OCI-LY7 (cell line): ENCODE measurements at regions not wholly inside any gene's neighbourhood (a gene's known extent, or its start where the extent isn't known, plus 50 kb on each side); places are given as distances from the start of the nearest gene placed in this dataset.

Source experiments
- BruUV-seq: library from RNA; stranded (reverse); fragments of 400-500 nt; replicated peaks from 2 replicates; lab custom pipeline; 2021; lab: Mats Ljungman, UMichigan
- CTCF ChIA-PET: fragments of 300-600 bp; sonication (Branson Sonifier 250); formaldehyde crosslinking; loops from one replicate; lab custom pipeline; 2022; ENCODE audit warnings: antibody characterized with exemption; ENCODE audit not compliant: unreplicated experiment; lab: Charles Lee
- POLR2A ChIA-PET: fragments of 300-600 bp; sonication (Branson Sonifier 250); formaldehyde crosslinking; loops from one replicate; lab custom pipeline; 2022; ENCODE audit warnings: antibody characterized with exemption; lab: Charles Lee
- DNase-seq: peaks from one replicate; pipeline ENCODE4 v3.0.0-alpha.2; 2015; ENCODE audit warnings: low spot score
- H2AFZ ChIP-seq: fragments of 200-600 bp; sonication (generic), shearing (Covaris generic); 2 replicates; pipeline ENCODE4 v1.6.1; 2014; ENCODE audit warnings: mild to moderate bottlenecking, antibody characterized with exemption, low read length, moderate library complexity
- H3K27ac ChIP-seq: fragments of 200-600 bp; sonication (generic); 2 replicates; pipeline ENCODE4 v1.5.1; 2014; ENCODE audit warnings: mixed run types, low read depth, mild to moderate bottlenecking, moderate library complexity, low read length, inconsistent platforms; ENCODE audit not compliant: poor library complexity, severe bottlenecking
- H3K36me3 ChIP-seq: fragments of 200-600 bp; sonication (generic); 2 replicates; pipeline ENCODE4 v1.6.1; 2014; ENCODE audit warnings: mild to moderate bottlenecking, antibody characterized with exemption, low read length, moderate library complexity, mixed read lengths; ENCODE audit not compliant: insufficient read depth
- H3K4me1 ChIP-seq: fragments of 200-600 bp; sonication (generic); 2 replicates; pipeline ENCODE4 v1.5.1; 2014; ENCODE audit warnings: mild to moderate bottlenecking, low read length; ENCODE audit not compliant: insufficient read depth, poor library complexity, severe bottlenecking
- H3K4me2 ChIP-seq: fragments of 200-600 bp; sonication (generic); 2 replicates; pipeline ENCODE4 v1.6.1; 2014; ENCODE audit warnings: mild to moderate bottlenecking, low read length
- H3K4me3 ChIP-seq: fragments of 200-600 bp; sonication (generic); 2 replicates; pipeline ENCODE4 v1.5.1; 2014; ENCODE audit warnings: mild to moderate bottlenecking, low read depth, low read length; ENCODE audit not compliant: poor library complexity, severe bottlenecking
- H3K79me2 ChIP-seq: fragments of 200-600 bp; sonication (generic); 2 replicates; pipeline ENCODE4 v1.6.1; 2016; ENCODE audit warnings: low read depth, mild to moderate bottlenecking, low read length, moderate library complexity, mixed read lengths; ENCODE audit not compliant: insufficient read depth
- H3K9me2 ChIP-seq: fragments of 200-600 bp; sonication (generic); 2 replicates; pipeline ENCODE4 v1.6.1; 2016; ENCODE audit warnings: mild to moderate bottlenecking, low read length, mixed read lengths; ENCODE audit not compliant: insufficient read depth
- H3K9me3 ChIP-seq: fragments of 200-600 bp; sonication (generic); 2 replicates; pipeline ENCODE4 v1.6.1; 2014; ENCODE audit warnings: mild to moderate bottlenecking, mixed run types, low read length, mixed read lengths
- H4K20me1 ChIP-seq: fragments of 200-600 bp; sonication (generic); 2 replicates; pipeline ENCODE4 v1.6.1; 2014; ENCODE audit warnings: mild to moderate bottlenecking, antibody characterized with exemption, low read length, moderate library complexity, mixed read lengths; ENCODE audit not compliant: insufficient read depth
- CTCF ChIP-seq: fragments of 200-600 bp; sonication (generic); conservative IDR thresholded peaks from 2 replicates; pipeline ENCODE4 v1.5.1; 2014; ENCODE audit warnings: mild to moderate bottlenecking, antibody characterized with exemption, low read length, moderate library complexity, mixed read lengths
- EZH2phosphoT487 ChIP-seq: fragments of 200-600 bp; sonication (generic); IDR thresholded peaks from 2 replicates; pipeline ENCODE4 v1.6.1; 2018; ENCODE audit warnings: low read depth, borderline replicate concordance, mild to moderate bottlenecking, mixed run types, antibody characterized with exemption, low read length, moderate library complexity, mixed read lengths
- intact Hi-C: fragments of 100-400 bp; cut with micrococcal nuclease; formaldehyde crosslinking; loops from one replicate; pipeline ENCODE4 v1.10.0; 2022; ENCODE audit not compliant: unreplicated experiment

- no TSS peak for BruUV-seq
These were observed 210.7 kb upstream of the STEAP1 start for GRCh38 chr7:89943525-89944050.

GRCh38 chr7:89958525-89959068, 195.7 kb upstream of the STEAP1 start:
- no peaks in the 10 kb centered on the region for H3K36me3 ChIP-seq
- DNase-seq: no peak
- H3K4me3 ChIP-seq: no peak overlapping the region
- BruUV-seq: no TSS peak
- CTCF ChIA-PET: no interaction called here
- no peaks in the 10 kb centered on the region for H3K9me3 ChIP-seq
- H3K27ac ChIP-seq: no peak overlapping the region
- H3K4me2 ChIP-seq: no peak overlapping the region
- no peaks in the 10 kb centered on the region for H3K4me1 ChIP-seq
- no peaks in the 10 kb centered on the region for H4K20me1 ChIP-seq
- no peaks in the 10 kb centered on the region for H3K79me2 ChIP-seq
- POLR2A ChIA-PET: no interaction called here
- H2AFZ ChIP-seq: no peak overlapping the region
- intact Hi-C loops: no loop called here
- no peaks in the 10 kb centered on the region for H3K9me2 ChIP-seq
- TF ChIP-seq EZH2phosphoT487 (no peak), CTCF (no peak)

More at GRCh38 chr7:89943525-89944050, 210.7 kb upstream of the STEAP1 start:
- H3K9me2 ChIP-seq: no peaks in the 10 kb centered on the region
- no peak overlapping the region for H3K4me3 ChIP-seq
- H3K27ac ChIP-seq: no peak overlapping the region
- no peak for DNase-seq
- no peak overlapping the region for H3K4me2 ChIP-seq
- ChIA-PET POLR2A (no interaction called here), CTCF (no interaction called here)
- no peaks in the 10 kb centered on the region for H3K4me1 ChIP-seq
- no peaks in the 10 kb centered on the region for H3K36me3 ChIP-seq
- intact Hi-C loops: no loop called here
- H3K79me2 ChIP-seq: no peaks in the 10 kb centered on the region
- H4K20me1 ChIP-seq: no peaks in the 10 kb centered on the region
- no peak for TF ChIP-seq CTCF
- no peak for TF ChIP-seq EZH2phosphoT487
- H3K9me3 ChIP-seq: no peaks in the 10 kb centered on the region
- H2AFZ ChIP-seq: no peak overlapping the region

GRCh38 chr7:89966067-89966664, 188.1 kb upstream of the STEAP1 start:
- H3K79me2 ChIP-seq: no peaks in the 10 kb centered on the region
- H2AFZ ChIP-seq: no peak overlapping the region
- no TSS peak for BruUV-seq
- no peak overlapping the region for H3K27ac ChIP-seq
- H3K9me2 ChIP-seq: no peaks in the 10 kb centered on the region
- no peaks in the 10 kb centered on the region for H3K9me3 ChIP-seq
- H3K4me2 ChIP-seq: no peak overlapping the region
- TF ChIP-seq EZH2phosphoT487 (no peak), CTCF (no peak)
- no peak for DNase-seq
- no peaks in the 10 kb centered on the region for H3K4me1 ChIP-seq
- H3K36me3 ChIP-seq: no peaks in the 10 kb centered on the region
- H4K20me1 ChIP-seq: no peaks in the 10 kb centered on the region
- H3K4me3 ChIP-seq: no peak overlapping the region
- intact Hi-C loops: no loop called here
- ChIA-PET CTCF (no interaction called here), POLR2A (no interaction called here)
